ENCODE measurements at regions not wholly inside any gene's neighbourhood (a gene's known extent, or its start where the extent isn't known, plus 50 kb on each side); places are given as distances from the start of the nearest gene placed in this dataset.

GRCh38 chr3:117886147-117886546, 1148.5 kb downstream of the IGSF11 start:
- TF ChIP-seq CTCF (IDR thresholded peaks at IDR 0.05): no peak
- no peak for TF ChIP-seq JUND (IDR thresholded peaks at IDR 0.05)
